ENCODE measurements at regions not wholly inside any gene's neighbourhood (a gene's known extent, or its start where the extent isn't known, plus 50 kb on each side); places are given as distances from the start of the nearest gene placed in this dataset.
"Not testable (repeated sequence)": the region's sequence is repeated elsewhere in the genome, so short reads cannot be mapped to it uniquely, and the experiment has no call there.

- Mint-ChIP-seq H3K36me3 (ENCODE audit: low read depth) (no peaks in the 10 kb centered on the region), H3K9me3 (ENCODE audit: low read depth) (no peaks in the 10 kb centered on the region), H3K4me1 (no peaks in the 10 kb centered on the region), H3K4me3 (no peak overlapping the region), H3K27me3 (peaks cover 2% of the 10 kb centered on the region), H3K27ac (no peak overlapping the region)
- DNase-seq (no peak), ATAC-seq (no peak)
- intact Hi-C loops (cut with DNase I, micrococcal nuclease): loop anchor here in 1 of 2 experiments (1.0 kb wide), 1 partner anchor 16 kb away; no protein-coding TSS in a partner anchor
- CTCF ChIA-PET: no interaction called here
- POLR2A ChIA-PET: no interaction called here
These were observed 519.2 kb downstream of the KIF4B start for GRCh38 chr5:155532621-155533311.

- Mint-ChIP-seq H3K27ac (no peak overlapping the region), H3K4me1 (no peaks in the 10 kb centered on the region), H3K9me3 (ENCODE audit: low read depth) (no peaks in the 10 kb centered on the region), H3K27me3 (peaks cover 5% of the 10 kb centered on the region), H3K4me3 (no peak overlapping the region), H3K36me3 (ENCODE audit: low read depth) (no peaks in the 10 kb centered on the region)
- CTCF ChIA-PET: no interaction called here
- ATAC-seq (no peak), DNase-seq (no peak)
- intact Hi-C loops (cut with DNase I, micrococcal nuclease): no loop called here
- POLR2A ChIA-PET: no interaction called here
These were observed 526.5 kb downstream of the KIF4B start for GRCh38 chr5:155540000-155540595.

- no peak for ATAC-seq
- no peaks in the 10 kb centered on the region for H3K36me3 Mint-ChIP-seq (ENCODE audit: low read depth)
- no peak overlapping the region for H3K27ac Mint-ChIP-seq
- H3K4me1 Mint-ChIP-seq: no peaks in the 10 kb centered on the region
- H3K9me3 Mint-ChIP-seq (ENCODE audit: low read depth): no peaks in the 10 kb centered on the region
- intact Hi-C loops (cut with DNase I, micrococcal nuclease): no loop called here
- ChIA-PET CTCF (no interaction called here), POLR2A (no interaction called here)
- H3K4me3 Mint-ChIP-seq: no peak overlapping the region
- no peaks in the 10 kb centered on the region for H3K27me3 Mint-ChIP-seq
- DNase-seq: no peak
These were observed 532.5 kb downstream of the KIF4B start for GRCh38 chr5:155546075-155546474.

GRCh38 chr5:155554500-155554899 is 540.9 kb downstream of the KIF4B start:
- Mint-ChIP-seq H3K36me3 (ENCODE audit: low read depth) (no peaks in the 10 kb centered on the region), H3K4me3 (no peak overlapping the region), H3K4me1 (no peaks in the 10 kb centered on the region), H3K9me3 (ENCODE audit: low read depth) (no peaks in the 10 kb centered on the region), H3K27ac (no peak overlapping the region), H3K27me3 (no peaks in the 10 kb centered on the region)
- DNase-seq: no peak
- intact Hi-C loops (cut with DNase I, micrococcal nuclease): no loop called here
- ChIA-PET POLR2A (no interaction called here), CTCF (no interaction called here)
- no peak for ATAC-seq

GRCh38 chr5:155556222-155556621 is 542.7 kb downstream of the KIF4B start:
- Mint-ChIP-seq H3K36me3 (ENCODE audit: low read depth) (no peaks in the 10 kb centered on the region), H3K27ac (no peak overlapping the region), H3K4me3 (no peak overlapping the region), H3K27me3 (no peaks in the 10 kb centered on the region), H3K4me1 (no peaks in the 10 kb centered on the region), H3K9me3 (ENCODE audit: low read depth) (no peaks in the 10 kb centered on the region)
- DNase-seq: no peak
- intact Hi-C loops (cut with DNase I, micrococcal nuclease): no loop called here
- ATAC-seq: no peak
- ChIA-PET POLR2A (no interaction called here), CTCF (no interaction called here)

- CTCF ChIA-PET: no interaction called here
These were observed 543.1 kb downstream of the KIF4B start for GRCh38 chr5:155556700-155557099.

GRCh38 chr5:155562158-155562557 is 548.6 kb downstream of the KIF4B start:
- Mint-ChIP-seq H3K4me1 (no peaks in the 10 kb centered on the region), H3K27me3 (no peaks in the 10 kb centered on the region), H3K36me3 (ENCODE audit: low read depth) (no peaks in the 10 kb centered on the region), H3K4me3 (no peak overlapping the region), H3K27ac (no peak overlapping the region), H3K9me3 (ENCODE audit: low read depth) (peaks cover 3% of the 10 kb centered on the region)
- ATAC-seq (no peak), DNase-seq (no peak)
- CTCF ChIA-PET: no interaction called here
- POLR2A ChIA-PET: no interaction called here
- intact Hi-C loops (cut with DNase I, micrococcal nuclease): no loop called here

More at GRCh38 chr5:155556700-155557099, 543.1 kb downstream of the KIF4B start:
- DNase-seq (no peak), ATAC-seq (no peak)
- Mint-ChIP-seq H3K27me3 (no peaks in the 10 kb centered on the region), H3K4me3 (no peak overlapping the region), H3K36me3 (ENCODE audit: low read depth) (no peaks in the 10 kb centered on the region), H3K4me1 (no peaks in the 10 kb centered on the region), H3K9me3 (ENCODE audit: low read depth) (no peaks in the 10 kb centered on the region), H3K27ac (no peak overlapping the region)
- POLR2A ChIA-PET: no interaction called here
- intact Hi-C loops (cut with DNase I, micrococcal nuclease): no loop called here

- CTCF ChIA-PET: no interaction called here
These were observed 551.0 kb downstream of the KIF4B start for GRCh38 chr5:155564541-155564940.

GRCh38 chr5:155575861-155576260 is 562.3 kb downstream of the KIF4B start:
- Mint-ChIP-seq H3K4me1 (no peaks in the 10 kb centered on the region), H3K27ac (no peak overlapping the region), H3K4me3 (no peak overlapping the region), H3K9me3 (ENCODE audit: low read depth) (peaks cover 6% of the 10 kb centered on the region), H3K27me3 (peaks cover 4% of the 10 kb centered on the region), H3K36me3 (ENCODE audit: low read depth) (no peaks in the 10 kb centered on the region)
- POLR2A ChIA-PET: no interaction called here
- CTCF ChIA-PET: no interaction called here
- intact Hi-C loops (cut with DNase I, micrococcal nuclease): no loop called here
- no peak for DNase-seq
- no peak for ATAC-seq

More at GRCh38 chr5:155564541-155564940, 551.0 kb downstream of the KIF4B start:
- no peak for ATAC-seq
- no peak overlapping the region for H3K27ac Mint-ChIP-seq
- H3K36me3 Mint-ChIP-seq (ENCODE audit: low read depth): no peaks in the 10 kb centered on the region
- DNase-seq: no peak
- intact Hi-C loops (cut with DNase I, micrococcal nuclease): no loop called here
- POLR2A ChIA-PET: no interaction called here
- H3K27me3 Mint-ChIP-seq: no peaks in the 10 kb centered on the region
- peaks cover 10% of the 10 kb centered on the region for H3K9me3 Mint-ChIP-seq (ENCODE audit: low read depth)
- H3K4me3 Mint-ChIP-seq: no peak overlapping the region
- no peaks in the 10 kb centered on the region for H3K4me1 Mint-ChIP-seq

- H3K27ac Mint-ChIP-seq; intact Hi-C loops (cut with DNase I, micrococcal nuclease); POLR2A ChIA-PET; H3K9me3 Mint-ChIP-seq (ENCODE audit: low read depth); H3K4me1 Mint-ChIP-seq; CTCF ChIA-PET; H3K27me3 Mint-ChIP-seq; H3K36me3 Mint-ChIP-seq (ENCODE audit: low read depth); H3K4me3 Mint-ChIP-seq; DNase-seq; ATAC-seq: not testable (repeated sequence)
These were observed 573.3 kb downstream of the KIF4B start for GRCh38 chr5:155586808-155587207.

- CTCF ChIA-PET: no interaction called here
- Mint-ChIP-seq H3K4me3 (no peak overlapping the region), H3K36me3 (ENCODE audit: low read depth) (no peaks in the 10 kb centered on the region), H3K27ac (no peak overlapping the region), H3K4me1 (no peaks in the 10 kb centered on the region), H3K9me3 (ENCODE audit: low read depth) (no peaks in the 10 kb centered on the region), H3K27me3 (peaks cover 2% of the 10 kb centered on the region)
- no peak for ATAC-seq
- no peak for DNase-seq
- intact Hi-C loops (cut with DNase I, micrococcal nuclease): no loop called here
- POLR2A ChIA-PET: no interaction called here
These were observed 573.9 kb downstream of the KIF4B start for GRCh38 chr5:155587458-155587857.

GRCh38 chr5:155591273-155591672 is 577.7 kb downstream of the KIF4B start:
- CTCF ChIA-PET: no interaction called here
- no peak for DNase-seq
- intact Hi-C loops (cut with DNase I, micrococcal nuclease): no loop called here
- H3K27ac Mint-ChIP-seq: no peak overlapping the region
- peaks cover 4% of the 10 kb centered on the region for H3K27me3 Mint-ChIP-seq
- H3K4me3 Mint-ChIP-seq: no peak overlapping the region
- no peaks in the 10 kb centered on the region for H3K9me3 Mint-ChIP-seq (ENCODE audit: low read depth)
- no peaks in the 10 kb centered on the region for H3K36me3 Mint-ChIP-seq (ENCODE audit: low read depth)
- no peak for ATAC-seq
- POLR2A ChIA-PET: interaction anchor here (0.6 kb wide), 1 partner anchor 1025 kb away, joined by 4 read pairs; no protein-coding TSS in a partner anchor
- H3K4me1 Mint-ChIP-seq: no peaks in the 10 kb centered on the region

All from activated CD4-positive, alpha-beta T cell treated with anti-CD3 and anti-CD28 coated beads for 36 hours (primary cell).